RWPE2 (cell line): ENCODE measurements at regions not wholly inside any gene's neighbourhood (a gene's known extent, or its start where the extent isn't known, plus 50 kb on each side); places are given as distances from the start of the nearest gene placed in this dataset.

Source experiments
- ATAC-seq: fragments of 200-7000 bp; cut with Tn5 transposase; 3 replicates; pipeline ENCODE4 v1.9.1; 2021; ENCODE audit warnings: low read depth
- DNase-seq: peaks from one replicate; pipeline ENCODE4 v3.0.0-alpha.2; 2020; ENCODE audit warnings: low spot score
- H3K27ac ChIP-seq: fragments of 450-650 bp; 2 replicates; pipeline ENCODE4 v1.5.1; 2017; ENCODE audit warnings: mild to moderate bottlenecking; ENCODE audit not compliant: poor library complexity, severe bottlenecking
- H3K27me3 ChIP-seq: fragments of 250-450 bp; sonication (Bioruptor Pico); 2 replicates; pipeline ENCODE4 v1.5.1; 2021; ENCODE audit warnings: mild to moderate bottlenecking, moderate library complexity; ENCODE audit not compliant: insufficient read depth, poor library complexity, severe bottlenecking
- H3K36me3 ChIP-seq: fragments of 250-450 bp; sonication (Bioruptor Pico); 2 replicates; pipeline ENCODE4 v1.5.1; 2020; ENCODE audit warnings: low read depth, mild to moderate bottlenecking, moderate library complexity
- H3K4me1 ChIP-seq: fragments of 250-450 bp; sonication (Bioruptor Pico); 2 replicates; pipeline ENCODE4 v1.5.1; 2021; ENCODE audit warnings: mild to moderate bottlenecking, moderate library complexity; ENCODE audit not compliant: insufficient read depth, poor library complexity, severe bottlenecking
- H3K4me3 ChIP-seq: fragments of 250-450 bp; sonication (Bioruptor Pico); 2 replicates; pipeline ENCODE4 v1.5.1; 2021; ENCODE audit warnings: mild to moderate bottlenecking, moderate library complexity; ENCODE audit not compliant: severe bottlenecking
- H3K9me3 ChIP-seq: fragments of 250-450 bp; sonication (Bioruptor Pico); 2 replicates; pipeline ENCODE4 v1.5.1; 2021; ENCODE audit warnings: mild to moderate bottlenecking, moderate library complexity; ENCODE audit not compliant: severe bottlenecking
- TF ChIP-seq, protein P1 (sequence below): fragments of 450-650 bp; IDR thresholded peaks from one replicate; pipeline ENCODE4 v1.5.1; 2017; ENCODE audit warnings: mild to moderate bottlenecking, moderate library complexity; ENCODE audit not compliant: poor library complexity, severe bottlenecking

DNA sequence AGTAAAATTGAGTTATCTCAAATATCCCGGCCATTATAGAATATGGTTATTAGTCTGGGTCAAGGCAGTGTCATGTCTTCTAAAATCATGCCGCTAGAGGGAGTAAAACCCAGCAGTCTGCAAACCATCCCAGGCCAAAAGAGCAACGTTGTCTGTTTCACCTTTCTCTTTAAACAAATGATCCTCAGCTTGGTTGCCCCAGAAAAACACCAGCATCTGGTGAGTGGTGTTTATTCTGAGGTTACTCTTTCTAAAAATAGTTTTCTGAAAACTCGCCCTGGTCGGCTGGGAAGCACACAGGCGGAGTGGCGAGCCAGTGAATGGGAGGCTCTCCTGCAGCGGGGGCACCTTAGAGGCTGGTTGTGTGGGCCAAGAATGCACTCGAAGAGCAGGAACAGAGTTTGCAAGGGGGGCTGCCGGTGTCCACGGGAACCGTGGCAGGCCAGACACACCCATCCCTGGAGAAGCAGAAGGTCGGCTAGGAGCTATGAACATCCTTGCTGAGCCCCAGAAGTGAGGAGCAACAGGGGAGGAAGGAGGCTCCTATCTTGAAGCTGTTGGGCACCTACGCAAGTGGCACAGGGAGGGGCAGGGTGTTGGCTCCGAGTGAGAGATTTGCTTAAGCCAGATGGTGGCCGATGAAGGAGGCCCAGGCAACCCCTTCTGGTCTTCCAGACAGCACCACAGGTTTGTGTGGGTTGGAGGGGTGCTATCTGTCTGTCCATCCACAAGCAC lies 297.1 kb downstream of the ETS1 start:
- TF ChIP-seq, protein P1, sequence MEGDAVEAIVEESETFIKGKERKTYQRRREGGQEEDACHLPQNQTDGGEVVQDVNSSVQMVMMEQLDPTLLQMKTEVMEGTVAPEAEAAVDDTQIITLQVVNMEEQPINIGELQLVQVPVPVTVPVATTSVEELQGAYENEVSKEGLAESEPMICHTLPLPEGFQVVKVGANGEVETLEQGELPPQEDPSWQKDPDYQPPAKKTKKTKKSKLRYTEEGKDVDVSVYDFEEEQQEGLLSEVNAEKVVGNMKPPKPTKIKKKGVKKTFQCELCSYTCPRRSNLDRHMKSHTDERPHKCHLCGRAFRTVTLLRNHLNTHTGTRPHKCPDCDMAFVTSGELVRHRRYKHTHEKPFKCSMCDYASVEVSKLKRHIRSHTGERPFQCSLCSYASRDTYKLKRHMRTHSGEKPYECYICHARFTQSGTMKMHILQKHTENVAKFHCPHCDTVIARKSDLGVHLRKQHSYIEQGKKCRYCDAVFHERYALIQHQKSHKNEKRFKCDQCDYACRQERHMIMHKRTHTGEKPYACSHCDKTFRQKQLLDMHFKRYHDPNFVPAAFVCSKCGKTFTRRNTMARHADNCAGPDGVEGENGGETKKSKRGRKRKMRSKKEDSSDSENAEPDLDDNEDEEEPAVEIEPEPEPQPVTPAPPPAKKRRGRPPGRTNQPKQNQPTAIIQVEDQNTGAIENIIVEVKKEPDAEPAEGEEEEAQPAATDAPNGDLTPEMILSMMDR, result peak; percentile 92
- Histone ChIP-seq H3K9me3 (no peaks in the 10 kb centered on the region), H3K4me1 (peaks cover 8% of the 10 kb centered on the region), H3K4me3 (no peak overlapping the region), H3K36me3 (no peaks in the 10 kb centered on the region), H3K27me3 (no peaks in the 10 kb centered on the region), H3K27ac (no peak overlapping the region)
- no peak for DNase-seq
- ATAC-seq, result peak; percentile 93

DNA sequence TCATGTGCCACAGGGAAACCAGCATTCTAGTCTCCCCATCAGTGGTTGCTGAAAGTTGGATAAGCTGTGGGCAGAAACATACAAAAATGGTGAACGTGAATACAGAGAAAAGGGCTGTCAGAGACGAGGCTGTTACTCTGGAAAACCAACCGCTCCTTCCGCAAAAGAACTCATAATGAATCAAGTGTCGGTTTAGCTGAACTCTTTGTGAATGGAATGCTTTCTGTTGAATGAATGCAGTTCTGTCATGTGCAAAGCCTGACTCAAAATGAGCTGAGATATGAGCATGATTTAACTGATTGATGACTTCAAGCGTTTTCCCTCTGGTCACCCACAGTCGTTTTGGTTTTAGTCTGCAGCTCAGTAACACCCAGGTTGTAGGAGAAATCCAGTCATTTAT lies 298.3 kb downstream of the ETS1 start:
- H3K9me3 ChIP-seq, result no peaks in the 10 kb centered on the region
- peaks cover 8% of the 10 kb centered on the region for H3K4me1 ChIP-seq
- no peaks in the 10 kb centered on the region for H3K36me3 ChIP-seq
- no peak for ATAC-seq
- TF ChIP-seq, protein P1, result no peak
- no peak overlapping the region for H3K27ac ChIP-seq
- no peaks in the 10 kb centered on the region for H3K27me3 ChIP-seq
- H3K4me3 ChIP-seq, result no peak overlapping the region
- DNase-seq, result no peak

DNA sequence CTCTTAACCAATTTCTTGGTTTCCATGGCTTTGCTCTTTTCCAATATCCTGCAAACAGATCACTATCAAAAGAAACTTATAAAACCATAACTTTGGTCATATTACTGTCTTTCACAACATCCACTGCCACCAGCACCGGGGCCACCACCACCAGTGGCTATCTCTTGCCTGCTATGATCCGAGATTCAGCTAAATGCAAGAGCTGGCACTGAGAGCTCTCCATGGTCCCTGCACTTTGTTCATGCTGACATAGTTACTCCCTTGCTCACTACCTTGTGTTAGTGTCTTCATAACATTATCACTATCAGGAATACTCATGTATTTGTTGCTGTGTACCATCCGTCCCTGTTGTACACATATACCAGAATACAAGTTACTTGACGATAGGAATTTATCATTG lies 299.0 kb downstream of the ETS1 start:
- no peak for ATAC-seq
- H3K36me3 ChIP-seq, result no peaks in the 10 kb centered on the region
- H3K4me3 ChIP-seq, result no peak overlapping the region
- H3K9me3 ChIP-seq, result no peaks in the 10 kb centered on the region
- no peaks in the 10 kb centered on the region for H3K27me3 ChIP-seq
- H3K27ac ChIP-seq, result no peak overlapping the region
- H3K4me1 ChIP-seq, result peaks cover 8% of the 10 kb centered on the region
- TF ChIP-seq, protein P1, result no peak
- DNase-seq, result no peak

DNA sequence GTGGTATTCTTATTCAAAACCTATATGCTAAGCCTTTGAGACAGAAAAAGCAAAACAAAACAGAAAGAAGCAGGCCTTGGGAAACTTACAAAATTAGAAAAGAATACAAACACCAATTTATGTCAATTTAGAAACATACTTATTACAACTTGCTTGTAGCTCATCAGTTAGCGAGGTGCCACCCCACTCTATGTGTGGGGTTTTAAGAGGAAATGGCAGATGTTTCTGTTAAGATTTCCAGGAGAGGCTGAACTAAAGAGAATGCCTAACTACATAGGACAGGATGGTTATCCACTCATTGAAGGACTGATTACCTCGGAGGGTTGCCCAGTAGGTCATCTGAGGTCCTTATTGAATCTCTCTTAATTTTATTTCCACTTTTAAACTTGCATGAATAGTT lies 302.0 kb downstream of the ETS1 start:
- ATAC-seq (no peak), DNase-seq (no peak)
- no peaks in the 10 kb centered on the region for H3K36me3 ChIP-seq
- H3K4me3 ChIP-seq, result no peak overlapping the region
- H3K27me3 ChIP-seq, result no peaks in the 10 kb centered on the region
- no peaks in the 10 kb centered on the region for H3K9me3 ChIP-seq
- no peak overlapping the region for H3K27ac ChIP-seq
- H3K4me1 ChIP-seq, result peaks cover 8% of the 10 kb centered on the region
- TF ChIP-seq, protein P1, result no peak

DNA sequence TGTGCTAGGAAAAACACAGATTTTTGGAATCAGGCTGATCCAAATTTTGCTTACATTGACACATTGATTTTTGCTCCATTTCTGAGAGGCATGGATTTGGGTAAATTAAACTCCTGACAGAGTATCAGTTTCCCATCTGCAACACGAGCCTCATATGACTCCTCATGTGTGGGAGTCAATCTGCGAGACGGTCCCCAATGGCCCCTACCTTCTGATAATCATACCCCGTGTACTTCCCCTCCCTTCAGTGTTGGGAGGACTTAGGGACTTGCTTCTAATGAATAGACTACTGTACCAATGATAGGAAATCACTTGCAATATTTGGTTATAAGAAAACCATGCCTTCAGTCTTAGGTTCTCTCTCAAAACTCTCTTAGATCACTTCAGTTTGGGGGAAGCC lies 302.7 kb downstream of the ETS1 start:
- Histone ChIP-seq H3K9me3 (no peaks in the 10 kb centered on the region), H3K4me3 (no peak overlapping the region), H3K36me3 (no peaks in the 10 kb centered on the region), H3K27me3 (no peaks in the 10 kb centered on the region), H3K27ac (no peak overlapping the region), H3K4me1 (peaks cover 5% of the 10 kb centered on the region)
- TF ChIP-seq, protein P1, result no peak
- no peak for ATAC-seq
- DNase-seq, result no peak
